Hippocampal formation (tissue), 2 donors: ENCODE measurements at regions not wholly inside any gene's neighbourhood (a gene's known extent, or its start where the extent isn't known, plus 50 kb on each side); places are given as distances from the start of the nearest gene placed in this dataset.
"Not testable (repeated sequence)": the region's sequence is repeated elsewhere in the genome, so short reads cannot be mapped to it uniquely, and the experiment has no call there.

Experiments
- DNase-seq, 2 donors: peaks; one replicate each; lab custom pipeline; 2025; lab: John Stamatoyannopoulos, UW

DNA sequence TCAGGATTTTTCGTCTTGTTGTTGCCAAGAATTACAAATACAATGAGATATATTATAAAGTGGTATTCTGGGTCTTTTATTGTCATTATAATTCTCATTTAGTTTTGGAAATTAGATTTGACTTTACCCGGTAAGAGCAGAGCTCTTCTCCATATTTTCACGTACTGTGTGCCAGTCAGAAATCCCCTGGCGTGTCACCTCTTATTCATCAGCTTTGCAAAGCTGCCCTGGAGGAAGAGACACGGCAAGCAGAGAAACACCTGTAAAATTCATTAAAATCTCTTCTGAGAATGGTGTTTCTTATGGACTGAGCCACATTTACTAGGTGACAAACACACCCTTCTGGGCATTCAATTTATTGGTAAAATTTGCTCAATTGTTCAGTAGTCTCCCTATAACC lies 440.4 kb downstream of the HINT1 start:
- DNase-seq: no peak

DNA sequence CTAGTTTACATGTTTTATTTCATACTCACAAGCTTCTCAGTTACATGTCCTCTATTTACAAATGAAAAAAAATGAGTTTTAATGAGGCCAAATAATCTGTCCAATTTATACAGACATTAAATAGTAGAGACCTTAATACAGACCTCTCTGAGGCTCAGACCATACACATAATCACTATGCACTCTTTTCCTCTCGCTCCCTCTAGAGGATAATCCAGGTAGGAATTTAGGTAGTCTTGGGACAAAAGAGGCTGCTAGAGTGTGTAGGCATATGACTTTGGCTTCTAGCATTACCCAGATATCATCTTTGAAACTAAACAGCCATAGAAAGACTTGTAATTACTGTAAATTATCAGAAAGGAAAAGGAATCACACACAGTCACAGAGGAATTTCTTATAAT lies 444.7 kb downstream of the HINT1 start:
- no peak for DNase-seq

DNA sequence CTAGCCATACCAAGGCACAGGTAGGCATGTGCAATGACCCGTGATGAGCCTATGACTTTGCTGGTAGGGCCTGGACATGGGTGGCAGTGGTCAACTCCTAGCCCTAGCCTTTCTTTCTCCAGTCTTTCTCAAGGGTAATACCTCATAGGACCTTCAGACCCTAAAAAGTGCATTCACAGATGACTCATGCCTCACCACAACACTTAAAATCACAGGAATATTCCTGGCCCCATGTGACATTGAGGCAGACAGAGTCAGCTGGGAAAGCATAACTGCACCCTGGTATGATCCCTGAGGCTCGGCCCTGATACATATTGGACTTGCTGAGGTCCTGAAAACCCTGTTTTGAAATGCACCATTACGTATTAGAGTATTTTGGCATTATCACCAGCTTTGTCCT lies 449.5 kb downstream of the HINT1 start:
- no peak for DNase-seq

DNA sequence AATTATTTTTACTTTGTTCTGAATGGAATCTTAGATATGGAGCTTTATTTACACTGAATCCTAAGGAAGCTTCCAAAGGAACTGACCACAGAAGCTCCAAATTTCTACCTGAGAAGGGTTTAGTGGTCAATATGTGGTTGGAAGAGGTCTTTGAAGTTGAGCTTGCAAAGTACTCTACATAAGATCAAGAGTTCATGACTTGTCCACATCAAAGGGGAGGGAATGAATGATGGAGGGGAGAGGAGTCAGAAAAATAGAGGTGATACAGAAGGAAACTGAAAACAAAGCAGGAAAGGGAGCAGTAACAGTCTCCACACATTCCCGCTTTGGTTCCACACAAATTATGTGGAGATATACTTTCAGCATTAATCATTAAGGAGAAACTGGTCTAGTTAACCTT lies 450.9 kb downstream of the HINT1 start:
- no peak for DNase-seq

DNA sequence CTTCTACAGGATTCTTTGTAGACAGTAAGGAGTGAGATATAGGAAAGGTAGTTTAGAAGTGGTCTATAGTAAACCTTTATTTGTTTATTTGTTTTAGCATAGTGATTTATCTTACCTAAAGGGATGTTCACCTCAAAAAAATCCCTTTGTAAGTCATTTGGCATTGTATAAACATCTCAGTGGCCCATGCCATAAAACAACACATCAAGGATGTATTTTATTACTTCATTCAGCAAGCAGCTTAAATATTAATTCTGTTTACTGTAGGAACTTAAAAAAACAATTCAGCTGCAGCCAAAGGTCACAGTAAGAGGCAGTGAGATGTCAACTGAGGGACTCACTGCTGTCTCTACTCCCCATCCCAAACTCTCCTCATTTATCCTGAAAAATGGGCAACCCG lies 452.7 kb downstream of the HINT1 start:
- no peak for DNase-seq

DNA sequence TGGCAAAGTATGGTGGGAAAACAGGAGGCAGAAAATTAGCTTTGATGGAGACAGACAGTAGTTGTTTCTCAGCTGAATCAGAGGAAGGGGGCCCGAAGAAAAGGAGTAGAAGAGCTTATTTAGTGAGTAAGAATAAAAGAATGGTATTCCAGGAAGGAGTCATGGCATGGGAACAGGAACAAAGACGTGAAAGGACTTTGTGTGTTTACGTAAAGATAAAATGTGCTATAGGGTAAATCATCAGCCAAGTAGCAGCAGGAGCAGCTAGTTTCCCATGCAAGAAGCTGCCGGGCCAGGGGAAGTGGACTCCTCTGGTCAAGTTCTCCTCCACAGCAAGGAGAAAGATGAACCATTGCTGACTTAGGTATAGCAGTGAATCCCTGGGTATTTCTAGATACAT lies 454.5 kb downstream of the HINT1 start:
- DNase-seq: no peak

DNA sequence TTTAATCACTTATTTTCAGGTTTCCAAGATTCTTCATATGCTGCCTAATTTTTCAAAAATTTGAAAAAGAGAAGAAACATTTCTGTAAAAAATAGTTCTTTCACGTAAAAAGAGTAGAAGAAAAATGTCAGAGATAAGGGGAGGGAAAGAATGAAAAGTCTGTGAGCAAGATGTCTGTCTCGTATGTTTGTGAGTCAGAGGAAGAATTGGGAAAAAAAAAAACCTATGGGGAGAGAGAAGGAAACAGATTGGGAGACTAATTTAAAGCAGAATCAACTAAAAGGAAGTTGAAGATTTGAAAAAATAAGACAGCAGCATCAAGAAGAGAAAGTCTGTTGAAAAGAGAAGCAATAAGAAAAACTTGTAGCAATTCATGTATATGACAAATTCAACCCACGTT lies 456.3 kb downstream of the HINT1 start:
- DNase-seq: no peak

DNA sequence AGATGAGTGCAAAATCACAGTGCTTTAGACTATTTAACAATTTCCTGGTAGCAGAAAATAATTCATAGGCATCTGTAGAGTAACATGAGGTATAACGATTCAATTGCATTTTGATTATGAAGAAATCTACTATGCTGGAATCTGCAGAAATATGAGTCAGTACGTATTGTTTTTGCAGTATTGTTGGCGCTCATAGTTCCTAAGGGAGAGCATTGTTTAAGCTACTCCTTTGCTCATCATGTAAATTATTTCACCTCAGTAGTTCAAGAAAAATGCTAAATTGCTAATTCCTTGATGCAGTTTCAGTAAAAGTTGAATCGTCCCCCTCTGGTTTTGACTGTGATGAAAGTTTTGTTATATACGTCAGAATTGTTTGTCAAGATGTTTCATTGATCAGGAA lies 458.4 kb downstream of the HINT1 start:
- no peak for DNase-seq

DNA sequence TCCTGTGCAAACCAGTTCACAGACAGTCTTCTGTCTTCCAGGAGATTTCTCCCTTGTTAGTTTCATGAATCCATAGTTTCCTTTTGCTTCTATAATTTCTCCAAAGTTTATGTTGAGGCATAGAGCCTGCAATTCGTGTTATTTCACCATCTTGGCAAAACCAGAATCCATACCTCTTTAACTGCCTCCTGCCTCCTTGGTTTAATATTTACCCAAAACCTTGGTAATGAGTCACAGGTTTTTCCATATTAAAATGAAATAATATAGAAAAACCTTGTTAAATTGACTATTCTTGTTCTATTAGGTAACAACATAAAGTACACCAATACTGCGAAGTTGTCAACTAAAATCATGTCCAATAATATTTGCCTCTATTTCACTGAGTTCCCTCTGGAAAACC lies 459.7 kb downstream of the HINT1 start:
- DNase-seq: no peak

DNA sequence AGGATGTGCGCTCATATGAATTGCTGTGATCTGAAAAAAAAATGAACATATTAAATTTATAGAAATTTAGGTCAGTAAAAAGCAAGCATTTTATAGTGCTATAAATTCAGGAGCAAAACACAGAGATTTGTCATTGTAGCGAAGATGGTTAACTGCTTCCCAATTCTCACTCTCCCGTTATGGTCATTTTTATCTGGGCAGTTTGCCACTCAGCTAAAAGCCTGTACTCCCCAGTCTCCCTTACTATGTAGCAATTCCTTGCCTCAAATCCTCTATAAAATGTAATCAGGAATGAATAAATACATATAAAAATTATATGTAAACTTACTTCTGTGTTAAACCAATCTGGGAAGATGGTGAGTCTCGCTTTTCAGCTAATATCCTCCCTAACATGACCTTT lies 471.5 kb downstream of the HINT1 start:
- no peak for DNase-seq

DNA sequence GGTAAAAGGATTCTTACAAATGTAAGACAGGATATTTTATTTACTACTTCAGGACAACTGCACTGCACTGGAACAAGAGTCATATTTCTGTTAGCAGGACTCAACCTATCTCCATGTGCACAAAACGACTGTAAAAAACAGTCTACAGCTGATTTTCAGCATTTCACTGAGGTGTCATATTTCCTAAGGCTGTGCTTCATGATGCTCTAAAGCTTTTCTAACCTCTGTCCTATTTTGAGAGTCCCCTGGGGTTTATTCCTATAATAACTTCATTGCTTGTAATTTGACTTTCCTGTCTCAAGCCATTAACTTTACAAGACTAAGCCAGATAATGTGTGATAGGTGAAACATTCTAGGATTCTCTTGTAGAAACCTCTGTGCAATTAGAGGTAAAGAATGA lies 472.3 kb downstream of the HINT1 start:
- DNase-seq: no peak

DNA sequence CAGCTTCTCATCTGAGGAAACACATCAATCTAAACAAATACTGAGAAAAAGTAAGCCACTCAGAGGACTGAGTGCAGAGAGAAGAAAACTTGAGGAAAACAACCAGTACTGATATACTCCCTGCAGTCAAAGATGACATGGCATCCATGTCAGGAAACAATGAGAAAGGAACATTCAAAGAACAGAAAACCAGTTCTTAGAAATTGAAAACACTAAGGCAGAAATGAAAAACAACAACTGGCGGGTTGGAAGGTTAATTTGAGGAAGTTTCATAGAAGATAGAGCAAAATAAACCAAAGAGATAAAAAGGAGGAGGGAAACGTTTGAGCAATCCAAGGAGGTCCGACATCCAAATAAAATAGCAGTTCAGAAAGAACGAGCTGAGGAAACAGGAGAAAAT lies 475.2 kb downstream of the HINT1 start:
- no peak for DNase-seq

DNA sequence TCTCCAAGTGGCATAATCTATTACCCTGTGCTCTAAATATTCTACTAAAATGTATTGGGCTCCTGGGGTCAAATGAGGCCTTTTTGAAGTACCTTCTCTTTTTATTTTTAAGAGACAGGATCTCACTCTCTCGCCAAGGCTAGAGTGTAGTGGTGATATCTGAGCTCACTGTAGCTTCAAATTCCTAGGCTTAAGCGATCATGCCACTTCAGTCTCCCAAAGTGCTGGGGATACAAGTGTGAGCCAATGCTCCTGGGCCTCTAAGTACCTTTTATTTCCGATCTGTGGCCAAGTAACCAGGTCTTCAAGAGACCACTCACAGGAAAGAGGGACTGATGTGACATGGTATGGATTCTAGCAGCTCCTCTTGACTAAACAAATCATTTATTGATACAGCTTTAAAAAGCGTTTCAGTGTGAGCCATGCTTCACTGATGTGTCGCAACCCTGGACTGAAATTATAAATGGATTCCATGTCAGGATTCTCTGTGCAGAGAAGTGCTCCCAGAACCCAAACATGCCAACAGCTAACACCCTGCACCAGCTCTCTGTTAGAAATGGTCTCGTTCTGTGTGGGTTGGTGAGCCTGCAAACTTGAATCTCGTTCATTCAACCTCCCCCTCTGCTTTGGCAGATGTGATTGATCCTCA lies 477.8 kb downstream of the HINT1 start:
- DNase-seq: no peak

DNA sequence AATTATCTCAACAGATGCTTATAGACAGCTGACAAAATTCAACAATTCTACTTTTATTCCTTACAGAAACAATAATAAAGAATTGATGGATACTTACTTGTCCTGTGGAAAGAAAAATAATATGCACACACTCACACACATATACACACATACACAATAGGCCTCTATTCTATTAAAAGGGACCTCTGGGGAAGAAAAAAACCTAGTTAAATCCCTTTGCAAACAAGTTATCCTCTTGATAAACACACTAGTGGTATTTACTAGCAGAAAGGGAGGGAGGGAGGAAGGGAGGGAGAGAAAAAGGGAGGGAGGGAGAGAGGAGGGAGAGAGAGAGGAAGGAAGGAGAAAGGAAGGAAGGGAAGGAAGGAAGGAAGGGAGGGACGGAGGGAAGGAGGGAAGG lies 486.4 kb downstream of the HINT1 start:
- DNase-seq: no peak

DNA sequence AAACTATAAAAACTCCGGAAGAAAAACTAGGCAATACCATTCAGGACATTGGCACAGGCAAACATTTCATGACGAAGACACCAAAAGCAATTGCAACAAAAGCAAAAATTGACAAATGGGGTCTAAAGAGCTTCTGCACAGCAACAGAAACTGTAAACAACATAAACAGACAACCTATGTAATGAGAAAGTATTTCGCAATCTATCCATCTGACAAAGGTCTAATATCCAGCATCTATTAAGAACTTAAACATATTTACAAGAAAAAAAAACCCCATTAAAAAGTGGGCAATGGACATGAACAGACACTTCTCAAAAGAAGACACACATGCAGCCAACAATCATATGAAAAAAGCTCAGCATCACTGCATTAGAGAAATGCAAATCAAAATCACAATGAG lies 498.6 kb downstream of the HINT1 start:
- no peak for DNase-seq

DNA sequence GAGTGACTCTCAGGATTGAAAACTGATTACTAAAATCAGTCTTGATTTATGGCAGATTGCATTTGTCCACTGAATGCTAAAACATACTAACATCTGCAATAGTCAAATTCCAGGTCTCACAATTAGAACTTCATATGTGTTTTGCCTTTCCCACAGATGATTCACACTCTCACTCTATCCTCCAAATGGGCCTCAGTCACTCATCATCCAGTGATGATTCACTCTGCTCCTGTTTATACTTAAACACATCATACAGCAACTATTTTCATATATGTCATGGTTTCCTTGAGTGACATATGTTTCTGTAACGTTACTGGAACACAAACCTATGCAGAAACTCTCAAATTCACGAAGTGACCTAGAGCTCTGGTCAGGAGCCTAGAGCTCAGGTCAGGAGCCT lies 512.9 kb downstream of the HINT1 start:
- no peak for DNase-seq

DNA sequence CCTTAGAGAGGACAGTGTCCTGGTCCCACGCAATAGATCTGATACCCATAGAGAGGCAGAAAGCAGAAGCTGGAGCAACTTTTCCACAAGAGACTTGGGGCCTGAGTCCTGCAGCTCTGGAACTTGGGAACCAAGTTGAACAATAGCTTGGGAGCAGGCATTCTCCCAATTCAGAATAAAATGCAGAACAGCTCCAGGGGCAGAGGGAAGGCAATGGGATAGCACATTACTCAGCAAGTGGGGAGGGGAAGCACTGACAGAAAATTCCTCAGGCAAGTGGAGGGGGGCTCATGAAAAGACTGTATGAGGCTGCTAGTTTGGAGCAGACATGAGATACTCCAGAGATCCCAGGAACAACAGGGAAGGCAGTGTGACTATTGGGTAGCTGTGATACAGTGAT lies 513.6 kb downstream of the HINT1 start:
- DNase-seq: no peak

DNA sequence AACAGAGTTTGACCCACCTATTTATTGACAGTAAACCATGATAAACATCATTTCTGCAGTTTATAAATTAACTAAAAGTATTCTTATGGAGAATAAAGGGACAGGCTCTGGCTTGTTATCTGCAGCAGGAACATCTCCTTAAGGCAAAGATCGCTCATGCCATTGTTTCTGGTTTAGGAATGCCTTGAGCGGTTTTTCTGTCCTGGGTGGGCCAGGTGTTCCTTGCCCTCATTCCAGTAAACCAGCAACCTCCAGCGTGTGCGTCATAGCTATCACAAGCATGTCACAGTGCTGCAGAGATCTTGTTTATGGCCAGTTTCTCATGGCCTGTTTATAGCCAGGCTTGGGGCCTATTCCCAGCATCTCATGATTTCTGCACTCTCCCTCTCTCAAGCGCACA lies 521.7 kb downstream of the HINT1 start:
- no peak for DNase-seq

DNA sequence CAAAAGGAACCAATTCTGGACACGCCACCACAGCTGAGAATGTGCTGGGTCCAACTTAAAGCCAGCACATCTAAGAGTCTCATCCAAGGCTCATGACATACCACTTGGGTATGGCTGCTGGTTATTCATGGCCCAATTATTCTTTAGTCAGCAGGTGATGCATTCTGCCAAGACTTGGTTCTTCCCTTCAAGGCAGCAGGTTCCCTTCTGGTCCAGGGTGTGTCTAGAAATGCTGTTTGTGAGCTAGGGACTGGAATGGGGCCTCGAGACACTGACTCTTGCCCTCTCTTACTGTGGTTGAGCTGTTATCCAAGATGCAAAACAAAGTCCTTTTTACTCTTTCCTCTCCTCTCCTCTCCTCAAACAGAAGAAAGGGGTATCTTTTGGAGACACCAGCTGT lies 522.6 kb downstream of the HINT1 start:
- DNase-seq: no peak

DNA sequence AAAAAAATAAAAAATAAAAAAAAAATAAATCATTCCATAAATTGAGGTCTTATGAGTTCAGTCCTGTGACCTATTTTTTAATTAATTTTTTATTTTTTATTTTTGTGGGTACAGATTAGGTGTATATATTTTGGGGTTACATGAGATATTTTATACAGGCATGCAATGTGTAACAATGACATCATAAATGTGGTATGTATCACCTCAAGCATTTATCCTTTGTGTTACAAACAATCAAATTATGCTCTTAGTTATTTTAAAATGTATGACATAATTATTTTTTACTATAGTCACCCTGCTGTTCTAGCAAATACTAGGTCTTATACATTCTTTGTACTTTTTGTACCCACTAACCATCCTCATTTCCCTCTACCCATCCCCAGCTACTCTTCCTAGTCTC lies 537.9 kb downstream of the HINT1 start:
- DNase-seq: no peak

DNA sequence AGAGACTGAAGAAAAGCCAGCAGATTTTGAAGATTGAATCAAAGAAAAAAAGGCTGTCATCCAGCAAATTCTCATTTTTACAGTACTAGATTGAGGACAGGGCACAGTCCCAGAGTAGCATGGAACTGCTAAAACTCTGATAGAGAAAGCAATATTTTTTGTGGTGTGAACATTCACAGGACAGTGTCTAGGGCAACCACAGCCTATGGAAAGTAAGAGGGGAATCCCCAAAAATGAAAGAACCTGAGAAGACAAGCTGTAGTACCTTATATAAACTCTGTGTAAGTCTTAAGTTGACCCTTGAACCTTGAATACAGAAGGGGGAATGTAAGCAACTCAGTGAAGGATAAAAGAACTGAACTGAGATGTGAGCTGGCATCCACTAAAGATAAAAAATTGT lies 540.3 kb downstream of the HINT1 start:
- no peak for DNase-seq

DNA sequence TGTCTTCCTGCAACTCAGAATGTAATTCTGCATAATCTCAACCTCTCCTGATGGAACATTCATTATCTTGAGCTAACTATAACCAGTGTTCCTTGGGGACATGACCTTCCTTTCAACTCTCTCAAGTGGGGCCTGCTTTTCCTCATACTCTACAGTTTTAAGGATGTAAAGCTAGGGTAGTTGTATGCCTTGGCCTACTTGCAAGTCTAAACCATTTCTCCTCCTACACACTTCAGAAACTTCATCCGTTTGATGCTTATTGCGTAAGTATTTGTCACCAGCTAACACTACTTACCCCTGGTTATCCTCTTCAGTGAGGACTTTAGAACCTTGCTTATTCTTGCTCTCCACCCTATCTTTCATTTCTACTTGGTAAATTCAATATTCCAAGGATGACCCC lies 548.9 kb downstream of the HINT1 start:
- no peak for DNase-seq

DNA sequence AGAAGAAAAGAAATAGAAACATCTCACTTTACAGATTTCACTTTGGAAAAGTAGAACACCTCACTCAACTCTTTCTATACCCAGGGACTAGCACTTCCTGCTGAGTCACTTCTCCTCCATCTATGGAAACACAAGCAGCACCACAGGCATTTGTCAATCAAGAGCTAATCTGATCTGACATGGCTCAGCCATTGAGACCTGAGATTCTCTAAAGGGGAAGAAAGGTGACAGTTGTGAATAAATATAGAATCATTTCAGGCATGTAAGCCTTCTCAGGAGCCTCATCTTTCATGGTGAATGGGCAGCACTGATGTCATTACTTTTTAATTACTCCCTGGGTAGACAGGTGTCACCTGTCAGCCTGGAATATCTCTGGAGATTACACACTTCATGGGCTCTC lies 559.8 kb downstream of the HINT1 start:
- no peak for DNase-seq

DNA sequence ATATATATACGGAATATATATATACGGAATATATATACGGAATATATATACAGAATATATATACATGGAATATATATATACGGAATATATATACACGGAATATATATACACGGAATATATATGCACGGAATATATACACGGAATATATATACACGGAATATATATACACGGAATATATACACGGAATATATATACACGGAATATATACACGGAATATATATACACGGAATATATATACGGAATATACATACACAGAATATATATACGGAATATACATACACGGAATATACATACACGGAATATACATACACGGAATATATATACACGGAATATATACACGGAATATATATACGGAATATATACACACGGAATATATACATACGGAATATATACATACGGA lies 568.4 kb downstream of the HINT1 start:
- not testable (repeated sequence) for DNase-seq

DNA sequence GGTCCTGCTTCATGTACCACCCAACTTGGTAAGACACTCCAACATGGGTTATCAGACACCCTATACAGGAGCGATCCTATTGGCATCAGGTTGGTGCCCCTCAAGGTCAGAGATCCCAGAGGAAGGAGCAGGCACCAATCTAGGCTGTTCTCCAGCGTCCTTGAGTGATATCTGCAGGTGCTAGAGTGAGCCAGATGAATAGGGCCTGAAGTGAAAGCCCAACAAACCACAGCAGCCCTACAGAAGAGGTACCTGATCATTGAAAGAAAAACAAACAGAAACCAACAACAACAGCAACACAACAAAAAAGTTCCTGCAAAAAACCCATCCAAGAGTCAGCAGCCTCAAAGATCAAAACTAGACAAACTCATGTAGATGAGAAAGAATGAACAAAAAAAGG lies 584.8 kb downstream of the HINT1 start:
- no peak for DNase-seq
